GM18502 (cell line): ENCODE measurements at regions not wholly inside any gene's neighbourhood (a gene's known extent, or its start where the extent isn't known, plus 50 kb on each side); places are given as distances from the start of the nearest gene placed in this dataset.

ENCODE experiments used
- ATAC-seq: cut with Tn5 transposase; IDR thresholded peaks from one replicate; pipeline ENCODE4 v1.9.1; 2021; ENCODE audit warnings: mild to moderate bottlenecking; ENCODE audit not compliant: unreplicated experiment, poor library complexity

DNA sequence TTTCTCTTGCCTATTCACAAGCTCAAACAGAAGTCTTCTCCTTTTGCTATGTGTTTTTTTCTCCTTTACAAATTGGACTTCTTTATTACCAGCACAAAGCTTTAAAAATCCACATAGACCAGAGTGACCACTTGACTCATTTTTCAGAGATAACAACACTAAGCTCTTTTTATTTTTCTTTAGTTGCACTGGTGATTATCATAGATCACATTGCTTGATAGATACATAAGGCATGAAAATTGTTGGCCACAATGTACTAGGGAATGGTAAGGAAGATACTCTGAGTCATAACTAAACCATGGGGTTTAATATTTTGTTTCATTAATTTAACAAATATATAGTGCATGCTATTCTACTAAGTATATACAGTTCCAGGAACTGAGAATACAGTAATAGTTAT is 159.0 kb downstream of the GASK1B start:
- no peak for ATAC-seq

- no peak for ATAC-seq
Observed at GRCh38 chr4:158010361-158010760, 162.5 kb downstream of the GASK1B start.

DNA sequence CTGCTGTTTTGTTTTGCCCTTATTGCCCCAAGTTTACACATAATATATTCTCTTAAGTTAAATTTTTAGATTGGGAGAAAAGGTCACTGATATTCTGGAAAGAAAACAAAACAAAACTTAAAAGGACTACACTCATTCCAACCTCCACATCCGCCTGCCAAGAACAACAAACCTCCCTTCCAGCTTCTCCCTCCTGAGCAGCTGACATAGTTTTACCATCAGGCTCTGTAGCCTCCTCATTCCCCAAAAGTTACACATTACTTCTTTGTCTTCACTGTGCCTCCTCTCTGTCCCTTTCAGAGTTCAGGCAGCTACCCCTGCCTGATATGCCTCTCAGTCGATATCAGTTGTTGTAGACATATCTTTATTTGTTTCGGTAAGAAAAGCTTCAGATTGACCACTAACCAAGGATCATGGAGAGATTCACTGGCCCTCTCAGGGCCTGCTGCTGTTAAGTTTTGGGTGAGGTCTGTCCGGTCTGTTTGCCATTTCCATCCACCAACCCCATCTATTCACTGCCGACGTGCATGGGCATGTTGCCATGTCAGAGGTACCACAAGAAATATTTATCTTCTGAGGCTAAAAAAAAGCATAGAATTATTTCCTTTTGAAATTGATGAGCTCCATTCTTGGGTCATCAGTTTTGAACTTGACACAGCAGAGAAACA is 164.1 kb downstream of the GASK1B start:
- no peak for ATAC-seq

GRCh38 chr4:158007566-158007965 is 165.3 kb downstream of the GASK1B start:
- ATAC-seq, result no peak

GRCh38 chr4:158006990-158007389 is 165.8 kb downstream of the GASK1B start:
- no peak for ATAC-seq

GRCh38 chr4:158005021-158005420 is 167.8 kb downstream of the GASK1B start:
- no peak for ATAC-seq

DNA sequence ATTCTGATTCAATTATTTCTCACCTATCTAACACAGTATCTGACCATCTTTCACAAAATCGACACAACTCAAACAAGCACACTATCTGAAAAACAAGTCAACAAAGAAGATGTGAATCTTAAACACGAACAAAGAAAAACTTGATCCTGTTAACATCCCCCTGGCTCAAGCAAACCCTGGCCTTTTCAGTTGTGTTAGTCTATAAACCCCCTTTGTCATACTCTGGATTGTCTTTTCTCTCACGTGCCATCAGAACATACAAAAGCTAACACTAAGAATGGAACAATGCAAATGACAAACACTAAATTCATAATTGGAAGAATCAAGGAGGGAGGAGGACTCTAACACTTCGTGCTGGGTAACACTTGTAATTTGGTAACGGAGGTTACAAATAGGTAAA is 168.7 kb downstream of the GASK1B start:
- no peak for ATAC-seq

- no peak for ATAC-seq
Observed at GRCh38 chr4:158003212-158003611, 169.6 kb downstream of the GASK1B start.

DNA sequence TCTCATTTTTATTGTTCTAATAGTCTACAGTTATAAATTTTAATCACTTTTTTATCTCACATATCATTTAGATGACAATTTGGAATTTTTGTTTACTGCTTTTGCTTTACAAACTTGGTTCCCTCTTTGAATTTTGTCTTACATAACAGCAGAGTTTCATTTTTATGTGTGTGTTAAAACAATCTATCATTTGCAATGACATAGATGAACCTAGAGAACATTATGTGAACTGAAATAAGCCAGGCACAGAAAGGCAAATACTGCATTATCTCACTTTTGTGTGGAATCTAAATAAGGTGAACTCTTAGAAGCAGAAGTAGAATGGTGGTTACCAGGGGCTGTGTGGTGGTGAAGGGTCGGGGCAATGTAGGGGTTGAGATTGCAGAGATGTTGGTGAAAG is 170.7 kb downstream of the GASK1B start:
- no peak for ATAC-seq

DNA sequence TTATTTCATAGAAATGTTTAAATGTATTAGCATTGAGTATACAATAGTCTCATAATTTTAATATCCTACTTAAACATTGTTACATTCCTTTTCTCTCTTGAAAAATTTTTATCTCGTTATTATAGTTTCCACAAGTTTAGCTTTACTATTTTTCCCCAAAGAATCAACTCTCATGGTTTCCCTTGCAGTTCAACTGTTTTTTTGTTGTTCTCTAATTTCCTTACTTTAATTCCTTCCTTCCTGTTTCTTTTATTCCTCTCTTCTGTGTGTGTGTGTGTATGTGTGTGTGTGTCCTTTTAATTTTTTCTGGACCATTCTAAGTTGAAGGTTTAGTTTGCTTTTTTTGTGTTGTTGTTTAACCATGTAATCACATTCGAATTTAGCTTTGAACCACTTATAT is 171.1 kb downstream of the GASK1B start:
- ATAC-seq, result no peak

GRCh38 chr4:157999723-158000122 is 173.1 kb downstream of the GASK1B start:
- ATAC-seq, result no peak

GRCh38 chr4:157997296-157997695 is 175.5 kb downstream of the GASK1B start:
- no peak for ATAC-seq

DNA sequence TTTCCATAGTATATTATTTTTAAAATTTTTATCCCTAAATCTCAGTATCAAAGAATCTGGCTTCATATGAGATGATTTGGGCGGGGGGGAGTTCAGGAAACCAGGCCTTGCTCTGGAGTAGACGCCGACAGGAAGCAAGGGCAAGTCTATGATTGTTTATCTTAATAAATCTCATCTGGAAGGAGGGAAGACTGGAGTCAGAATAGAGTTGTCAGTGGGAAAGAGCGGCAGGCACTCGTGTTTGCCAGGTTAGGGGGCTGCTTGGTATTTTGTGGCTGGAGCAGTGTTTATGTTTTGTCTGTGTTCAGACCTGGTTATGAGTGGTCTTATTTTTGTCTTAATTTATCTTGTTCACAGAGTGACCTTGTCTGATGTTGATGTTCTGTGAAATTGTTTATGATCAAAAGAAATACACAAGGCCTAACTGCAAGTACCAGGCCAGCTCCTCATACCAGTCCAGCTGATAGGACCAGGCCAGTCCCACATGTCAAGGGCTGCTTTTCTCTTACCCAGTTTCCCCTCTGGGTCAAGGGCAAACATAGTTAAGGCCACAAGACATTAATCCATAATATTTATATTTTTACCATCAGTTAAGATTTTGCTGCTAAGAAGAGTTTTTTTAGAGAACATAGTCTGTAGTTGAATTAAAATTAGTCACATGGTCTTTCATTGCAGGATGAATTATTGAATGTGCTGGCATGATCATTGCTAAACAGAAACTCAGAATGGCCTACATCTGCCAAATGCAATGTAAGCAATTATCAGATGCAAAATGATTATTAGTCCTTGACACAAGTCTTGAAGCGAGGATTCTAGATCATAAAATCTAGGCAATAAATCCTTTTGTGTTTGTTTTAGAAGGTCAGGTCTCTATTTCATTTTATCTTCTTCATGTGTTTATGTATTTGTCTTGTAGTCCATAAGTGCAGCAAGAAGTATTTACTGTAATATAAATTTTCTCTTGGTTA is 176.5 kb downstream of the GASK1B start:
- ATAC-seq, result no peak

GRCh38 chr4:157994863-157995262 is 178.0 kb downstream of the GASK1B start:
- ATAC-seq, result no peak

DNA sequence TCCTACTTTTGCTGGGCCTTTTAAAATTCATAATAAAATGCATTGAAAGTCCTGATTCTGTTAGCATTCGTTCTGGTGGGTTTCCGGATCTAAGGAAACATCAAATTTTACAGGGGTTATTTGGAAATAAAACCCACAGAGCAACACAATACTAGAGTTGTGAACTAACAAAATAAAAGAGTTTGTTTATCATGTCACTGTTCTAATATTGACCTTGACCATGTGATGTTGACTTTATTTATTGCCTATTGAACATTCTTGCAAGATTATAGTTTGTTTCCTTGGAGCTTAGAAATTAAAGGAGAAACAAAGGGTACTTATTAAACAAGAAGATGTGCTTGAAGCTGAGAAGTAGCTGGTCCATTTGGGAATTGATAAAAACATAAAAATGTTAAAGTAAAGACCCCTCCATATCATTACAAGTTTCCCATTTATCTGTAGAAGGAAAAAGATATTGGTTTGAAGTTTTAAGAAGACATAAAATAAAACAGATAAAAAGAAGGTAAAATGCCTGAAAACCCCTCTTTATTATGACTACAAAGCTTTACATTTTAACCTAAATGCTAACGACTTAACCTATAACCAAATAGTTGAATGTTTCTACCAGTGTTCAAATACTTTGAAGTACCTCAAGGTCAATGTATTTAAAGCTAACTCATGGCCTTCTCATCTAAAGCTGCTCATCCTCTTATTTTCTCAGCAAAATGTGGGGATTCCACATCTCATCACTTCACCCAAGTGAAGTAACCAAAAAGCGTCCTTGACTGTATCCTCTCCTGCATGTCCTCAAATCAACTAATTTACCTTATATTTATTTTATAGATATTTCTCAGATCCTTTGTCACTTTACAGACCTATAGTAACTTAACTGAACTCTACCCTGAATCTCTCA is 179.6 kb downstream of the GASK1B start:
- no peak for ATAC-seq

DNA sequence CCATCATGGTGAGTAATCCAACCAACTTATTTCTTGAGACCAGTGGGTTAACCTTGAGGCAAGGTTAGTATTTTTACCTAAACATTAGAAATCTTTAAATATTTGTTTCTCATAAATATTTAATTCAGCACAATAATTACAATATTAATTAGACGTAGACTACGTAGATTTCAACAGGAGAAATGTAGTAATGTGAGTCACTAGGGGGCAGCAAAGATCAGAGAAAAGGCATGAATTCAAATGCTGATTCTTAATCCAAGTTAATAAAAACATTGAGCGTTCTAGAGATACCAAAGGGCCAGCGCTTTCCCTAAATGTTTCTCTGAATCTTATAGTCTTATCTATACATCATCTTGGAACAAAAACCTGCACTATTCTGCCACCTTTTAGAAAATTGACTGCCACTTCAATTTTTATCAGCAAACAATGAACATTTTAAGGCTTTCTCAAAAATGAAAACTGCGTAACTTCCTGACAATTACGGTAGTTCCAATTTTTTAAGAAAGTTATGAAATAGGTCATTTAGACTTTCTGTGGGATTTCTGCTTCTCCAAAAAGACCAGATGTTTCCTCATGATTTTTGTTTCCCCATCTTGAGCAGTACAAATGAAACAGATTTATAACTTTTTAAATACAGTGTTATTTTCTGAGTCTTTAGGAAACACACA is 180.7 kb downstream of the GASK1B start:
- peak; percentile 78 for ATAC-seq

DNA sequence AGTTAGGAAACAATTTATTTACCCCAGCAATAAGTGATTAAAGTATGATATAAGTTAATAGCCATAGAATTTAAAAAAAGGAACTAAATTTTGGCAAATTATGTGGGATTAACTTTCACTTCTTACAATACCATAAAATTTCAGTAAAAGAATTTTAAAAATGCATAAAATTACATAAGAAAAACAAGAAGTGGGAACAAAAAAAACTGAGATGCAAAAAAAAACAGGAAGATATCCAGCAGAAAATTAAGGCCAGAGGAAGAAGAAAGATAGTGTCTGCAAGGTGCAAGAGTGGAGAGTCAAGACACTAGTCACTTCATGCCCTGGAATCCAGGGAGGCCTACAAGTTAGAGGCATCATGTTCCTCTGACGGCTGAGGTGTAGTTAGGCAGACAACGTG is 184.2 kb downstream of the GASK1B start:
- no peak for ATAC-seq

- ATAC-seq, result no peak
Observed at GRCh38 chr4:157984285-157984911, 188.4 kb downstream of the GASK1B start.

- ATAC-seq, result no peak
Observed at GRCh38 chr4:157983300-157983699, 189.5 kb downstream of the GASK1B start.

- no peak for ATAC-seq
Observed at GRCh38 chr4:157980158-157980557, 192.7 kb downstream of the GASK1B start.
